Astrocyte of the spinal cord (primary cell): ENCODE measurements at regions not wholly inside any gene's neighbourhood (a gene's known extent, or its start where the extent isn't known, plus 50 kb on each side); places are given as distances from the start of the nearest gene placed in this dataset.

Experiments used
- DNase-seq: peaks from one replicate; pipeline ENCODE4 v3.0.0; 2011; ENCODE audit warnings: low read depth, low spot score
- H3K4me3 ChIP-seq: 2 replicates; pipeline ENCODE4 v1.5.1; 2011; ENCODE audit warnings: low read depth, mild to moderate bottlenecking, low read length, moderate library complexity
- CTCF ChIP-seq: IDR thresholded peaks from 2 replicates; pipeline ENCODE4 v1.5.1; 2012; ENCODE audit warnings: low read depth, mild to moderate bottlenecking, low read length, inconsistent platforms
- in situ Hi-C: cut with HindIII; loops from 2 replicates; pipeline ENCODE4 v1.10.0; 2017; ENCODE audit warnings: low sequenced_read_pairs

- TF ChIP-seq CTCF, result no peak
- no peak overlapping the region for H3K4me3 ChIP-seq
- DNase-seq, result no peak
- in situ Hi-C loops, result no loop called here
Observed at GRCh38 chr10:123382491-123382890, 228.3 kb downstream of the BUB3 start.

GRCh38 chr10:123385508-123386080 is 231.4 kb downstream of the BUB3 start:
- in situ Hi-C loops, result no loop called here
- TF ChIP-seq CTCF, result no peak
- H3K4me3 ChIP-seq, result no peak overlapping the region
- DNase-seq, result no peak

GRCh38 chr10:123389520-123389919 is 235.3 kb downstream of the BUB3 start:
- H3K4me3 ChIP-seq, result no peak overlapping the region
- TF ChIP-seq CTCF, result no peak
- in situ Hi-C loops, result no loop called here
- DNase-seq, result no peak

GRCh38 chr10:123390332-123390731 is 236.1 kb downstream of the BUB3 start:
- in situ Hi-C loops, result no loop called here
- no peak for TF ChIP-seq CTCF

GRCh38 chr10:123390874-123391273 is 236.7 kb downstream of the BUB3 start:
- in situ Hi-C loops, result no loop called here
- no peak for DNase-seq
- H3K4me3 ChIP-seq, result no peak overlapping the region
- no peak for TF ChIP-seq CTCF

More at GRCh38 chr10:123390332-123390731, 236.1 kb downstream of the BUB3 start:
- H3K4me3 ChIP-seq, result no peak overlapping the region
- DNase-seq, result no peak

GRCh38 chr10:123391275-123392028 is 237.2 kb downstream of the BUB3 start:
- in situ Hi-C loops, result no loop called here
- DNase-seq, result no peak
- TF ChIP-seq CTCF, result no peak
- H3K4me3 ChIP-seq, result no peak overlapping the region
